ENCODE measurements at regions not wholly inside any gene's neighbourhood (a gene's known extent, or its start where the extent isn't known, plus 50 kb on each side); places are given as distances from the start of the nearest gene placed in this dataset.

DNA sequence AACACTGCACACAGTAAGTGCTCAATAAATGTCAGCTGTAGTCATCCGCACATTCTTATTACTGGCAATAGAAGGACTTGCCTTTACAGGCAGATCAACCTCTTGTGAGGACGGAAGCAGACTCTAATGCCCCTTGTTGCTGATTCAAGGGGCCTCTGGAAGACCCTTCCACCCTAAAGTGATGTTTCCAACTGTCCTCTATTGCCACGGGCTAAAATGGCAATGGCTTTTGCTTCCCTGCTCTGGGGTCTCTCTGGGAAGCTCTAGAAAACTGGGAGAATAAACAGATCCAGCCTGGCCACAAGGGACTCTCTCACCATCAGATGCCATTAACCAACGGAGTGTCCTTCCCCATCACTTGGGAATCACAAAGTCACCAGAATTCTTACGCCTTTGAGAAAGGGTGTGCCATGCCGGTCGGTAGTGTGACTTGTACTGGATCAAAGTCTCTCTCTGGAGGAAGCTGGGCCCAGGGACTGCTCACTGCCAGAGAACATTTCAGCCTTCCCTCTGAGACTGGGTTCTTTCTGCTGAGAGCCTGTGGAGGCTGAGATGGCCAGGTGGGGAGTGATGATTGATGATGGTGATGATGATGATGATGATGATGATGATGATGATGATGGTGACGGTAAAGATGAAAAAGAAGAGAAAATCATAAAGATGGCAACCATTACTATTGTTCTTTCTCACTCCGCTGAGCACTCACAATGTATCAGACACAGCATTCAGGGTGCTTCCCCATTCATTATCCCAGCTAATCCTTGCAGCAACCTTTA lies 146.8 kb downstream of the CYLD start:
- TF ChIP-seq, protein P1, sequence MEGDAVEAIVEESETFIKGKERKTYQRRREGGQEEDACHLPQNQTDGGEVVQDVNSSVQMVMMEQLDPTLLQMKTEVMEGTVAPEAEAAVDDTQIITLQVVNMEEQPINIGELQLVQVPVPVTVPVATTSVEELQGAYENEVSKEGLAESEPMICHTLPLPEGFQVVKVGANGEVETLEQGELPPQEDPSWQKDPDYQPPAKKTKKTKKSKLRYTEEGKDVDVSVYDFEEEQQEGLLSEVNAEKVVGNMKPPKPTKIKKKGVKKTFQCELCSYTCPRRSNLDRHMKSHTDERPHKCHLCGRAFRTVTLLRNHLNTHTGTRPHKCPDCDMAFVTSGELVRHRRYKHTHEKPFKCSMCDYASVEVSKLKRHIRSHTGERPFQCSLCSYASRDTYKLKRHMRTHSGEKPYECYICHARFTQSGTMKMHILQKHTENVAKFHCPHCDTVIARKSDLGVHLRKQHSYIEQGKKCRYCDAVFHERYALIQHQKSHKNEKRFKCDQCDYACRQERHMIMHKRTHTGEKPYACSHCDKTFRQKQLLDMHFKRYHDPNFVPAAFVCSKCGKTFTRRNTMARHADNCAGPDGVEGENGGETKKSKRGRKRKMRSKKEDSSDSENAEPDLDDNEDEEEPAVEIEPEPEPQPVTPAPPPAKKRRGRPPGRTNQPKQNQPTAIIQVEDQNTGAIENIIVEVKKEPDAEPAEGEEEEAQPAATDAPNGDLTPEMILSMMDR (IDR thresholded peaks at IDR 0.05; ENCODE audit: extremely low read depth in 1 of 2, insufficient read depth in 1 of 2, low read depth in 1 of 2, low read length in 2 of 2): no peak
- TF ChIP-seq GATA2 (IDR thresholded peaks at IDR 0.05; ENCODE audit: insufficient read depth, insufficient read length, low read depth, low read length) (no peak), MYC (IDR thresholded peaks at IDR 0.05; ENCODE audit: low read depth, low read length) (no peak), POLR2A (IDR thresholded peaks at IDR 0.05; ENCODE audit: low read depth, low read length) (no peak), JUN (IDR thresholded peaks at IDR 0.05; ENCODE audit: borderline replicate concordance, insufficient read depth, insufficient read length, low read depth) (no peak), EZH2 (IDR thresholded peaks at IDR 0.05; ENCODE audit: borderline replicate concordance, low read depth, low read length, severe bottlenecking) (no peak), FOS (IDR thresholded peaks at IDR 0.05; ENCODE audit: borderline replicate concordance, insufficient read depth, low read length) (no peak), POLR2AphosphoS5 (IDR thresholded peaks at IDR 0.05; ENCODE audit: insufficient read depth, low read depth, low read length) (no peak)
- TF ChIP-seq, protein P2, sequence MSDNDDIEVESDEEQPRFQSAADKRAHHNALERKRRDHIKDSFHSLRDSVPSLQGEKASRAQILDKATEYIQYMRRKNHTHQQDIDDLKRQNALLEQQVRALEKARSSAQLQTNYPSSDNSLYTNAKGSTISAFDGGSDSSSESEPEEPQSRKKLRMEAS (IDR thresholded peaks at IDR 0.05; ENCODE audit: insufficient read depth, insufficient read length): no peak
- Histone ChIP-seq H3K4me1 (ENCODE audit: control insufficient read depth, extremely low read depth, insufficient read depth, low read length) (no peaks in the 10 kb centered on the region), H3K79me2 (ENCODE audit: control insufficient read depth, insufficient read depth, low read length) (no peaks in the 10 kb centered on the region), H3K9ac (replicated peaks; ENCODE audit: extremely low read depth, insufficient read depth, low read length) (no peak overlapping the region), H4K20me1 (replicated peaks; ENCODE audit: control insufficient read depth, extremely low read depth, insufficient read depth, low read length) (no peaks in the 10 kb centered on the region), H2AFZ (ENCODE audit: low read depth, low read length) (no peak overlapping the region), H3K36me3 (ENCODE audit: control insufficient read depth in 2 of 2, extremely low read depth in 1 of 2, insufficient read depth in 2 of 2, low read length in 2 of 2) (no peaks in the 10 kb centered on the region), H3K9me1 (replicated peaks; ENCODE audit: control insufficient read depth, extremely low read depth, insufficient read depth, low read length) (no peaks in the 10 kb centered on the region), H3K9me3 (replicated peaks; ENCODE audit: control insufficient read depth, insufficient read depth, low read length) (peaks cover 3% of the 10 kb centered on the region), H3K27me3 (ENCODE audit: control insufficient read depth in 2 of 2, insufficient read depth in 2 of 2, low read length in 2 of 2) (no peaks in the 10 kb centered on the region), H3K4me2 (ENCODE audit: insufficient read depth, low read length) (no peak overlapping the region), H3K4me3 (replicated peaks in 1 of 3; ENCODE audit: insufficient read depth in 1 of 3, low read depth in 1 of 3, low read length in 3 of 3) (no peak overlapping the region), H3K27ac (ENCODE audit: insufficient read depth, low read depth, low read length) (no peak overlapping the region)
- BruUV-seq (replicated peaks): no TSS peak
- POLR2A ChIA-PET: no interaction called here
- dilution Hi-C loops (cut with MboI; ENCODE audit: extremely low pct_ligation_motif_present, low sequenced_read_pairs): no loop called here
- DNase-seq (ENCODE audit: low read depth, low spot score): no peak
- FAIRE-seq: no peak
- CTCF ChIA-PET: no interaction called here
- intact Hi-C loops (cut with micrococcal nuclease): no loop called here

All from endothelial cell of umbilical vein (primary cell).